Loucy (cell line): ENCODE measurements at regions not wholly inside any gene's neighbourhood (a gene's known extent, or its start where the extent isn't known, plus 50 kb on each side); places are given as distances from the start of the nearest gene placed in this dataset.

Source experiments
- CTCF ChIP-seq: fragments of 200-600 bp; sonication (generic); conservative IDR thresholded peaks from 2 replicates; pipeline ENCODE4 v1.5.1; 2014; ENCODE audit warnings: mild to moderate bottlenecking, antibody characterized with exemption, low read length
- EZH2phosphoT487 ChIP-seq: fragments of 200-600 bp; IDR thresholded peaks from 2 replicates; pipeline ENCODE4 v1.6.1; 2018; ENCODE audit warnings: antibody characterized with exemption, mild to moderate bottlenecking, moderate library complexity, borderline replicate concordance

GRCh38 chr6:18920701-18921100 is 533.6 kb downstream of the RNF144B start:
- no peak for TF ChIP-seq CTCF
- TF ChIP-seq EZH2phosphoT487: no peak
